Fibroblast of the aortic adventitia (primary cell): ENCODE measurements at regions not wholly inside any gene's neighbourhood (a gene's known extent, or its start where the extent isn't known, plus 50 kb on each side); places are given as distances from the start of the nearest gene placed in this dataset.

Experiments used
- DNase-seq: peaks from one replicate; pipeline ENCODE4 v3.0.0-alpha.2; 2010; ENCODE audit warnings: low read depth
- H3K4me3 ChIP-seq: 2 replicates; pipeline ENCODE4 v1.5.1; 2011; ENCODE audit warnings: low read depth, mild to moderate bottlenecking, control low read depth, low read length, moderate library complexity
- CTCF ChIP-seq: IDR thresholded peaks from 2 replicates; pipeline ENCODE4 v1.5.1; 2011; ENCODE audit warnings: mild to moderate bottlenecking, low read length, control low read depth, inconsistent platforms; ENCODE audit not compliant: insufficient read depth

- no peak for TF ChIP-seq CTCF
- no peak for DNase-seq
- H3K4me3 ChIP-seq = no peak overlapping the region
Measured at GRCh38 chr2:196454492-196454891, 185.0 kb upstream of the CCDC150 start.

- no peak overlapping the region for H3K4me3 ChIP-seq
- no peak for TF ChIP-seq CTCF
- peak; percentile 72 for DNase-seq
Measured at GRCh38 chr2:196459539-196459938, 180.0 kb upstream of the CCDC150 start.

- TF ChIP-seq CTCF = no peak
- H3K4me3 ChIP-seq = no peak overlapping the region
- no peak for DNase-seq
Measured at GRCh38 chr2:196463706-196464105, 175.8 kb upstream of the CCDC150 start.

- no peak for DNase-seq
- no peak for TF ChIP-seq CTCF
- no peak overlapping the region for H3K4me3 ChIP-seq
Measured at GRCh38 chr2:196464311-196464710, 175.2 kb upstream of the CCDC150 start.

- no peak for DNase-seq
- TF ChIP-seq CTCF = no peak
- H3K4me3 ChIP-seq = no peak overlapping the region
Measured at GRCh38 chr2:196466581-196466980, 172.9 kb upstream of the CCDC150 start.

- no peak for TF ChIP-seq CTCF
- no peak for DNase-seq
- no peak overlapping the region for H3K4me3 ChIP-seq
Measured at GRCh38 chr2:196468394-196468793, 171.1 kb upstream of the CCDC150 start.

GRCh38 chr2:196473617-196474016, 165.9 kb upstream of the CCDC150 start:
- H3K4me3 ChIP-seq = no peak overlapping the region
- TF ChIP-seq CTCF = no peak
- peak; percentile 77 for DNase-seq
